Caco-2 (cell line): ENCODE measurements at regions not wholly inside any gene's neighbourhood (a gene's known extent, or its start where the extent isn't known, plus 50 kb on each side); places are given as distances from the start of the nearest gene placed in this dataset.

Source experiments
- BruUV-seq: library from RNA; stranded (reverse); fragments of 400-500 nt; replicated peaks from 2 replicates; lab custom pipeline; 2021; lab: Mats Ljungman, UMichigan
- CTCF ChIA-PET: fragments of 300-600 bp; sonication (Branson Sonifier 250); formaldehyde crosslinking; loops from one replicate; lab custom pipeline; 2022; ENCODE audit warnings: antibody characterized with exemption; lab: Charles Lee
- POLR2A ChIA-PET: fragments of 300-600 bp; sonication (Branson Sonifier 250); formaldehyde crosslinking; loops from one replicate; lab custom pipeline; 2022; ENCODE audit warnings: antibody characterized with exemption; lab: Charles Lee
- DNase-seq, 2 experiments: peaks; one replicate each; pipeline versions ENCODE4 v3.0.0 to v3.0.0-alpha.2; 2020 to 2022
- H3K27me3 ChIP-seq: replicated peaks from 2 replicates; pipeline ENCODE4 v1.6.0; 2011; ENCODE audit warnings: low read length; ENCODE audit not compliant: control insufficient read depth, insufficient read depth
- H3K36me3 ChIP-seq: 2 replicates; pipeline ENCODE4 v1.5.1; 2011; ENCODE audit warnings: low read length; ENCODE audit not compliant: control insufficient read depth, insufficient read depth
- H3K4me1 ChIP-seq: fragments of 250-450 bp; sonication (Bioruptor Pico); 2 replicates; pipeline ENCODE4 v1.5.1; 2020; ENCODE audit warnings: mild to moderate bottlenecking
- H3K4me3 ChIP-seq: 2 replicates; pipeline ENCODE4 v1.5.1; 2011; ENCODE audit warnings: low read depth, mild to moderate bottlenecking, control low read depth, low read length
- H3K9me3 ChIP-seq: fragments of 250-450 bp; sonication (Bioruptor Pico); 2 replicates; pipeline ENCODE4 v1.5.1; 2020; ENCODE audit warnings: mild to moderate bottlenecking, moderate library complexity
- H3K27ac Mint-ChIP-seq: one replicate; pipeline ENCODE4 v1.8.0; 2022; ENCODE audit warnings: mixed read lengths; ENCODE audit not compliant: unreplicated experiment
- H3K27me3 Mint-ChIP-seq: one replicate; pipeline ENCODE4 v1.8.0; 2022; ENCODE audit warnings: mixed read lengths; ENCODE audit not compliant: insufficient read depth, unreplicated experiment
- H3K36me3 Mint-ChIP-seq: one replicate; pipeline ENCODE4 v1.8.0; 2022; ENCODE audit warnings: mild to moderate bottlenecking, mixed read lengths; ENCODE audit not compliant: insufficient read depth, unreplicated experiment
- H3K4me1 Mint-ChIP-seq: one replicate; pipeline ENCODE4 v1.8.0; 2022; ENCODE audit warnings: low read depth, mixed read lengths; ENCODE audit not compliant: unreplicated experiment
- H3K4me3 Mint-ChIP-seq: one replicate; pipeline ENCODE4 v1.8.0; 2022; ENCODE audit warnings: mild to moderate bottlenecking, moderate library complexity, mixed read lengths; ENCODE audit not compliant: unreplicated experiment
- H3K9me3 Mint-ChIP-seq: one replicate; pipeline ENCODE4 v1.8.0; 2022; ENCODE audit warnings: mixed read lengths; ENCODE audit not compliant: unreplicated experiment
- intact Hi-C: fragments of 100-400 bp; cut with micrococcal nuclease; formaldehyde crosslinking; loops from one replicate; pipeline ENCODE4 v1.10.0; 2022; ENCODE audit not compliant: unreplicated experiment
- TF ChIP-seq, protein P1 (sequence below), 2 experiments: fragments of 200-600 bp in 1 of 2; IDR thresholded peaks; 1 replicate in 1 of 2; 2 replicates in 1 of 2; pipeline versions ENCODE4 v1.5.1 to v1.8.0; 2011 to 2022; ENCODE audit warnings: antibody characterized with exemption in 1 of 2, control low read depth in 1 of 2, inconsistent platforms in 1 of 2, low read depth in 1 of 2, low read length in 1 of 2, mild to moderate bottlenecking in 1 of 2, moderate library complexity in 1 of 2; ENCODE audit not compliant: insufficient read depth in 1 of 2, severe bottlenecking in 1 of 2, unreplicated experiment in 1 of 2

GRCh38 chr12:84016956-84017355 is 895.6 kb downstream of the SLC6A15 start:
- Mint-ChIP-seq H3K4me1 (no peaks in the 10 kb centered on the region), H3K27me3 (no peaks in the 10 kb centered on the region), H3K27ac (no peak overlapping the region), H3K36me3 (no peaks in the 10 kb centered on the region), H3K4me3 (no peak overlapping the region), H3K9me3 (peaks cover 21% of the 10 kb centered on the region)
- Histone ChIP-seq H3K4me3 (no peak overlapping the region), H3K27me3 (no peaks in the 10 kb centered on the region), H3K36me3 (no peaks in the 10 kb centered on the region), H3K4me1 (no peaks in the 10 kb centered on the region), H3K9me3 (no peaks in the 10 kb centered on the region)
- CTCF ChIA-PET = no interaction called here
- TF ChIP-seq, protein P1, sequence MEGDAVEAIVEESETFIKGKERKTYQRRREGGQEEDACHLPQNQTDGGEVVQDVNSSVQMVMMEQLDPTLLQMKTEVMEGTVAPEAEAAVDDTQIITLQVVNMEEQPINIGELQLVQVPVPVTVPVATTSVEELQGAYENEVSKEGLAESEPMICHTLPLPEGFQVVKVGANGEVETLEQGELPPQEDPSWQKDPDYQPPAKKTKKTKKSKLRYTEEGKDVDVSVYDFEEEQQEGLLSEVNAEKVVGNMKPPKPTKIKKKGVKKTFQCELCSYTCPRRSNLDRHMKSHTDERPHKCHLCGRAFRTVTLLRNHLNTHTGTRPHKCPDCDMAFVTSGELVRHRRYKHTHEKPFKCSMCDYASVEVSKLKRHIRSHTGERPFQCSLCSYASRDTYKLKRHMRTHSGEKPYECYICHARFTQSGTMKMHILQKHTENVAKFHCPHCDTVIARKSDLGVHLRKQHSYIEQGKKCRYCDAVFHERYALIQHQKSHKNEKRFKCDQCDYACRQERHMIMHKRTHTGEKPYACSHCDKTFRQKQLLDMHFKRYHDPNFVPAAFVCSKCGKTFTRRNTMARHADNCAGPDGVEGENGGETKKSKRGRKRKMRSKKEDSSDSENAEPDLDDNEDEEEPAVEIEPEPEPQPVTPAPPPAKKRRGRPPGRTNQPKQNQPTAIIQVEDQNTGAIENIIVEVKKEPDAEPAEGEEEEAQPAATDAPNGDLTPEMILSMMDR (IDR thresholded peaks at IDR 0.05; ENCODE audit: insufficient read depth in 1 of 2, low read depth in 1 of 2, low read length in 1 of 2, severe bottlenecking in 1 of 2, unreplicated experiment in 1 of 2) = no peak
- no TSS peak for BruUV-seq
- intact Hi-C loops = no loop called here
- POLR2A ChIA-PET = no interaction called here
- DNase-seq = no peak

DNA sequence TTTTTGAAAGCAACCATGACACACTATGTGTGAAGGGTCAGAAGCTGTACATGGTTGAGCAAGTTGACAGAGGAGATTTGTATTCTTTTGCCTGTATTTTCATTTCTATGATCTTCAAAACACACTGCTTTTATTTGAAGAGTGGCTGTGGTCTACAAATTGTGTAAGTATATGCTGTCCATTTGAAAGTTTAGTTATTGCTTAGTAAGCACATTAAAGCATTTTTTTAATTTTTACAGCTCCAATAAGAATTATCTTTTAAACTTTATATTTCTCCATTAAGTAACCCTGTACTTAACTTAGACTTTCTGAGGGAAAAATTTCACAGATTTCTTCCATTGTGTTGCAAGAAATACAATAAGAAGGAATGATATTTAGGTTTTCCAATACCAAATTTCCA is 915.2 kb downstream of the SLC6A15 start:
- Mint-ChIP-seq H3K9me3 (no peaks in the 10 kb centered on the region), H3K36me3 (no peaks in the 10 kb centered on the region), H3K4me1 (no peaks in the 10 kb centered on the region), H3K27ac (no peak overlapping the region), H3K27me3 (no peaks in the 10 kb centered on the region), H3K4me3 (no peak overlapping the region)
- CTCF ChIA-PET = no interaction called here
- Histone ChIP-seq H3K9me3 (no peaks in the 10 kb centered on the region), H3K36me3 (no peaks in the 10 kb centered on the region), H3K4me1 (no peaks in the 10 kb centered on the region), H3K27me3 (no peaks in the 10 kb centered on the region), H3K4me3 (no peak overlapping the region)
- POLR2A ChIA-PET = no interaction called here
- no TSS peak for BruUV-seq
- intact Hi-C loops = no loop called here
- TF ChIP-seq, protein P1 (IDR thresholded peaks at IDR 0.05; ENCODE audit: insufficient read depth in 1 of 2, low read depth in 1 of 2, low read length in 1 of 2, severe bottlenecking in 1 of 2, unreplicated experiment in 1 of 2) = no peak
- no peak for DNase-seq

- no peaks in the 10 kb centered on the region for H3K27me3 Mint-ChIP-seq
- no peaks in the 10 kb centered on the region for H3K36me3 Mint-ChIP-seq
- no peak overlapping the region for H3K27ac Mint-ChIP-seq
- Histone ChIP-seq H3K36me3 (no peaks in the 10 kb centered on the region), H3K27me3 (no peaks in the 10 kb centered on the region), H3K4me1 (no peaks in the 10 kb centered on the region), H3K4me3 (no peak overlapping the region), H3K9me3 (no peaks in the 10 kb centered on the region)
- ChIA-PET POLR2A (no interaction called here), CTCF (no interaction called here)
- DNase-seq = no peak
- intact Hi-C loops = no loop called here
- BruUV-seq = no TSS peak
- TF ChIP-seq, protein P1 (IDR thresholded peaks at IDR 0.05; ENCODE audit: insufficient read depth in 1 of 2, low read depth in 1 of 2, low read length in 1 of 2, severe bottlenecking in 1 of 2, unreplicated experiment in 1 of 2) = no peak
- no peaks in the 10 kb centered on the region for H3K4me1 Mint-ChIP-seq
- no peak overlapping the region for H3K4me3 Mint-ChIP-seq
- no peaks in the 10 kb centered on the region for H3K9me3 Mint-ChIP-seq
Observed at GRCh38 chr12:83996671-83997070, 915.9 kb downstream of the SLC6A15 start.
